GM19351 (cell line): ENCODE measurements at regions not wholly inside any gene's neighbourhood (a gene's known extent, or its start where the extent isn't known, plus 50 kb on each side); places are given as distances from the start of the nearest gene placed in this dataset.

ENCODE experiments used
- ATAC-seq: cut with Tn5 transposase; IDR thresholded peaks from one replicate; pipeline ENCODE4 v1.9.1; 2021; ENCODE audit warnings: mild to moderate bottlenecking, moderate library complexity; ENCODE audit not compliant: unreplicated experiment

GRCh38 chr2:105150231-105150630 lies 91.3 kb upstream of the GPR45 start:
- no peak for ATAC-seq

GRCh38 chr2:105154119-105154818 lies 87.3 kb upstream of the GPR45 start:
- no peak for ATAC-seq

DNA sequence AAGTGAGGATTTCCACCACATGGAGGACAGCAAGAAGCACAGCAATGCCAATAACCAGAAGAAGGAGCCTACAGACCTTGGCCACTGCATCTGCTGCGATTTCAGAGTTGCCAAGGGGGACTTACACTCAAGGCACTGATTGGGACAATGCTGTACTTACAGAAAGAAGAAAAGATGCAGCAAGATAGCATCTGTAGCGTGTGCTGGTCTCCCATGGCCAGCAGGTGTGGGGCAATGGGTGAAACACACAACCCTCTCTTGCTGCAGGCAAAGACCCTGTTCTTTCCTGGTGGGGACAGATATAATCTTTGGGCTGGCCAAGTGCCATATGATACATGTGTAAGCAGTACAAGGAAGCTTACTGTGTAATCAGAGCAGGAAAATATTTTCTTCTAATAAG lies 85.4 kb upstream of the GPR45 start:
- no peak for ATAC-seq

- no peak for ATAC-seq
Measured at GRCh38 chr2:105158002-105158401, 83.5 kb upstream of the GPR45 start.

DNA sequence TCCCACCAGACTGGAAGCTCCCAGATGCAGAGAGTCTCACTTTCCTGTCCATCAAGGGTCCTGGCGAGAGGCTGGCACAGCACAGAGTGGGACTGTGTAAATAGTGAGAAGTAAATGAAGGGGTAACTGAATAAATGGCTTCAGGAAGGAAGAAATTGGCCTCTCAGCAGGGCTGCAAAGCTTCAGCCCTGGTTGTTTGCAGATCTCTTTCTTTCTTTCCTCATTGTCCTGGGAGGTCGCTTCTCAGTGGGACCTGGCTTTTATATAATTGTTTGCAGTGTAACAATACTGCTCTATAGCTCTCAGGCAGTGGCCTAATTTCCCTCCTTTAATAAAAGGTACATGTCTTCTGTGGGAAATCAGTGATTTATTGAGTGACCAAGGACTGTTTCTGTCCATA lies 74.9 kb upstream of the GPR45 start:
- no peak for ATAC-seq

GRCh38 chr2:105168543-105168942 lies 73.0 kb upstream of the GPR45 start:
- ATAC-seq = no peak

GRCh38 chr2:105175231-105175630 lies 66.3 kb upstream of the GPR45 start:
- ATAC-seq = no peak

GRCh38 chr2:105176429-105176828 lies 65.1 kb upstream of the GPR45 start:
- no peak for ATAC-seq

DNA sequence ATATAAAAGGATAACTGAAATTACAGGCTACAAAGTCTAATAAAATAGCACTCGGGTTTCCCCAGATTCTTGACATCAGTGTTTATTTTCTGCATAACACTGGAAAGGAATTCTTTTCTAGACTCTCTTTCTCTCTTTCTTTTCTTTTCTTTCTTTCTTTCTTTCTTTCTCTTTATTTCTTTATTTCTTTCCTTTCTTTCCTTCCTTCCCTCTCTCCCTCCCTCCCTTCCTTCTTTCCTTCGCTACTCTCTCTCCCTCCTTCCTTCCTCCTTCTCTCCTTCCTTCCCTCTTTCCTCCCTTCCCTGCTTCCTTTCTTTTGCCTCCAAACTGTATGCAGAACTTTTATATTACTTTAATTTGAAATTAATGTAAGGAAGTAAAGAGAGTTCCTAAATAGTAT lies 64.5 kb upstream of the GPR45 start:
- ATAC-seq = no peak

GRCh38 chr2:105177536-105178254 lies 63.8 kb upstream of the GPR45 start:
- ATAC-seq = no peak

DNA sequence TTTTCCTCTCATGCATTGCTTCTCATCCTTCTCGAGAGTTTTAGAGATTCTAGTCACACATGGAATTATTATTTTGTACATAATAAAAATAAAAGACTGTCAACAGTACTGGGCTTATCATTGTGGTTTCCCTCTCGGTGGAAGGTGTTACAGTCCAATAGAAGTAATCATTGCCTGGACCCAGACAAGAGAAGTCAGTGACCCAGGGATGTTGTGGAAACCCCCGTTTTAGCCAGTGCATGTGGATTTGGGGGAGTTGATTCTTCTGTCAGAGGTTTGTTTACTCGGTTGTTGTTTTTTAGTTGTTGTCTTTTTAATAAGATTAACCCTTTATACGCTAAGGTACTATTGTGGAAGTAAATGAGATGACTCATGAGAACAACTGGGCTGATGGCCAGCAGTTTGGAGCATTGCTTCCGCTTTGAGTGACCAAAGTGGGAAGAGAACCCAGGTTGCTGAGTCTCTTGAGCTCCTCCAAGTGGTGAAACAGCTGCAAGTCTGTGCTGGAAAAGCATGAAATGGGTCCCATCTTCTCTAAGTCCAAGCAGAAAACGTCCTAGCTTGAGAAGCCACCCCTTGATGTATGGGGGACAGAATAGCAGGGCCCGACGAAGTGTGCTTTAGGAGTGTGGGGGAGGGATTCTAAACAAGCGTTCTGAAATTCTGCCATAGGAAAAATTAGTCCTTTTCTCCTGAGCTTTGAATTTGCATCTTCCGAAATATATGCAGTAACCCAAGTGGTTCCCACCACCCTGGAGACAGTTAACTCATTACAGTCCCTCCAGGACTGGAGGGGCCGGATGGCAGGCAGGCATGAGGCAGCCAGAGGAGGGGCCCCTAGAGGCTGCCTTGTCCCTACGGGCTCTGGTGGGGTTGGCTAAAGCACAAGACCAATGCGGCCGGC lies 61.8 kb upstream of the GPR45 start:
- ATAC-seq = no peak

DNA sequence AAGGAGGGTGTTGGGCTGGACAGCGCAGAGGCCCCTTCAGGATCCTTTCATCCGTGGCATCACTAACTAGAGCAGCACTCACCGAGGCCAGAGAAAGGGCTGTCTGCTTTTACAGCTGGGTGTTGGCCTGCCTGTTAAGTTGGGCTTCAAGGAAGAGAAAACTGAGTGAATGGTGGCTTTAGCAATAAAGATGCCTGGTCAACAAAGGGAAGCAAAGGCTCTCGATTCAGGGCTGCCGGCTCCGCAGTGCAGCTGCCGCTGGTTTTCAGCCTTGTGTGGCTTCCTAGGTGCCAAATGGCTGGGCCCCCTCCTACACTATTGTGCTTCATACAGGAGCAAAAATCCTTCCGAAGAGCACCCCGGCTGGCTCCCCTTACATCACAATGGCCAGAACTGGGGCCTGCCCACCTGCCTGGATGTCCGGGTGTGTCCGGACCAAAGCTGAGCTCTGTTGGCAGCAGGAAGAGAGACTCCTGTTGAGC lies 61.0 kb upstream of the GPR45 start:
- no peak for ATAC-seq

DNA sequence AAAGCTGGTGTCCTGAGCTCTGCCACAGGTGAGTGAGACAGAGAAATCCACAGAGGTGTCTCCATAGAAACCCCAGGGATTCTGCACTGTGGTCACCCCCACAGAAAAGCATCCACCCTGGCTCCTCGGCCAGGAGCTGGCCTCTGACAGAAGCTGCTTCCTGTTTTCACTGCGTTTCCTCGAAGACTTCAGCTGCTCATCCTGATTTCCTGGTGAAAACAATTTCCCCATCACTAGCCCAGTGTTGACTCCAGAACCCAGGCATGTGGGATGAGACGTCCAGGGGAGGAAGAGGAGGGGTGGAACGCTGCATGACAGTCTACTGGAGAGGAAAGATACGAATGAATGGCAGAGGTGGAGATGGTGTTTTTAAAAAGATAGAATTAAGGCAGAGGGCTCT lies 60.3 kb upstream of the GPR45 start:
- ATAC-seq = no peak

GRCh38 chr2:105183555-105184323 lies 57.8 kb upstream of the GPR45 start:
- ATAC-seq = peak; percentile 67

DNA sequence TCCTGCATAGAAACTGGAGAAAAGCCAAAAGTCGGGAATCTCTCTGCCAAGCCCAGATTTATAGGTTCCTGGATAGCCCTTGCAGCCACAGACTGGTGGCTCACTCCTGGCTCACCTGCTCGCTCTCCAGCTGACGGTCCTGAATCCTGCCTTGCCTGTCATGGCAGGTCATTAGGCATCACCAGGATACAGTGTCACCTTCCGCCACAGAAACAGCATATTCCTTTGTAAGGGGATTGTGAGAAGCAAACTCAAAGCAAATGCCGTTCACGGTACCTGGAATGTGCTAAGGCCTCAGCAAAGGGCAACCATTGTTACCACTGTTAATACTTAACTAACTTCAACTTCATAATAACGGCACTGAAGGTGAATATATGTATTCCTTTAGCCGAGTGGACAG lies 57.1 kb upstream of the GPR45 start:
- ATAC-seq = no peak

GRCh38 chr2:105186967-105187498 lies 54.5 kb upstream of the GPR45 start:
- no peak for ATAC-seq

GRCh38 chr2:105187531-105187930 lies 54.0 kb upstream of the GPR45 start:
- ATAC-seq = no peak

GRCh38 chr2:105188343-105188742 lies 53.2 kb upstream of the GPR45 start:
- ATAC-seq = peak; percentile 81
